ENCODE measurements at regions not wholly inside any gene's neighbourhood (a gene's known extent, or its start where the extent isn't known, plus 50 kb on each side); places are given as distances from the start of the nearest gene placed in this dataset.
"Not testable (repeated sequence)": the region's sequence is repeated elsewhere in the genome, so short reads cannot be mapped to it uniquely, and the experiment has no call there.

- DNase-seq (ENCODE audit: insufficient read length) (no peak), FAIRE-seq (no peak)
- TF ChIP-seq TAF1 (IDR thresholded peaks at IDR 0.05; ENCODE audit: borderline replicate concordance, low read depth, low read length) = no peak
- TF ChIP-seq POLR2A (IDR thresholded peaks at IDR 0.05; ENCODE audit: low read depth, low read length) = no peak
- TF ChIP-seq POLR2AphosphoS5 (IDR thresholded peaks at IDR 0.05; ENCODE audit: low read depth, low read length) = no peak
These were observed 207.8 kb downstream of the GATA3 start for GRCh38 chr10:8262317-8262716.

- DNase-seq (ENCODE audit: insufficient read length) (no peak), FAIRE-seq (no peak)
- TF ChIP-seq POLR2AphosphoS5 (IDR thresholded peaks at IDR 0.05; ENCODE audit: low read depth, low read length) (no peak), TAF1 (IDR thresholded peaks at IDR 0.05; ENCODE audit: borderline replicate concordance, low read depth, low read length) (no peak), POLR2A (IDR thresholded peaks at IDR 0.05; ENCODE audit: low read depth, low read length) (no peak)
These were observed 215.5 kb downstream of the GATA3 start for GRCh38 chr10:8269976-8270375.

- TF ChIP-seq TAF1 (IDR thresholded peaks at IDR 0.05; ENCODE audit: borderline replicate concordance, low read depth, low read length) (no peak), POLR2AphosphoS5 (IDR thresholded peaks at IDR 0.05; ENCODE audit: low read depth, low read length) (no peak), POLR2A (IDR thresholded peaks at IDR 0.05; ENCODE audit: low read depth, low read length) (no peak)
- DNase-seq (ENCODE audit: insufficient read length) (no peak), FAIRE-seq (peak; percentile 5)
These were observed 218.4 kb downstream of the GATA3 start for GRCh38 chr10:8272794-8273425.

GRCh38 chr10:8273749-8274148 is 219.3 kb downstream of the GATA3 start:
- DNase-seq (ENCODE audit: insufficient read length) (no peak), FAIRE-seq (no peak)
- TF ChIP-seq TAF1 (IDR thresholded peaks at IDR 0.05; ENCODE audit: borderline replicate concordance, low read depth, low read length) (no peak), POLR2A (IDR thresholded peaks at IDR 0.05; ENCODE audit: low read depth, low read length) (no peak), POLR2AphosphoS5 (IDR thresholded peaks at IDR 0.05; ENCODE audit: low read depth, low read length) (no peak)

GRCh38 chr10:8275911-8276310 is 221.4 kb downstream of the GATA3 start:
- FAIRE-seq (peak; percentile 30), DNase-seq (ENCODE audit: insufficient read length) (no peak)
- TF ChIP-seq POLR2AphosphoS5 (IDR thresholded peaks at IDR 0.05; ENCODE audit: low read depth, low read length) (no peak), TAF1 (IDR thresholded peaks at IDR 0.05; ENCODE audit: borderline replicate concordance, low read depth, low read length) (no peak), POLR2A (IDR thresholded peaks at IDR 0.05; ENCODE audit: low read depth, low read length) (no peak)

GRCh38 chr10:8278099-8278498 is 223.6 kb downstream of the GATA3 start:
- FAIRE-seq (peak; percentile 83), DNase-seq (ENCODE audit: insufficient read length) (no peak)
- no peak for TF ChIP-seq POLR2A (IDR thresholded peaks at IDR 0.05; ENCODE audit: low read depth, low read length)
- TF ChIP-seq POLR2AphosphoS5 (IDR thresholded peaks at IDR 0.05; ENCODE audit: low read depth, low read length) = no peak
- no peak for TF ChIP-seq TAF1 (IDR thresholded peaks at IDR 0.05; ENCODE audit: borderline replicate concordance, low read depth, low read length)

GRCh38 chr10:8279598-8279997 is 225.1 kb downstream of the GATA3 start:
- DNase-seq (ENCODE audit: insufficient read length) (no peak), FAIRE-seq (no peak)
- no peak for TF ChIP-seq TAF1 (IDR thresholded peaks at IDR 0.05; ENCODE audit: borderline replicate concordance, low read depth, low read length)
- no peak for TF ChIP-seq POLR2AphosphoS5 (IDR thresholded peaks at IDR 0.05; ENCODE audit: low read depth, low read length)
- TF ChIP-seq POLR2A (IDR thresholded peaks at IDR 0.05; ENCODE audit: low read depth, low read length) = no peak

- TF ChIP-seq TAF1 (IDR thresholded peaks at IDR 0.05; ENCODE audit: borderline replicate concordance, low read depth, low read length) = no peak
- TF ChIP-seq POLR2A (IDR thresholded peaks at IDR 0.05; ENCODE audit: low read depth, low read length) = no peak
- TF ChIP-seq POLR2AphosphoS5 (IDR thresholded peaks at IDR 0.05; ENCODE audit: low read depth, low read length) = no peak
- DNase-seq (ENCODE audit: insufficient read length) (no peak), FAIRE-seq (no peak)
These were observed 226.5 kb downstream of the GATA3 start for GRCh38 chr10:8280946-8281345.

GRCh38 chr10:8282340-8282739 is 227.9 kb downstream of the GATA3 start:
- TF ChIP-seq POLR2AphosphoS5 (IDR thresholded peaks at IDR 0.05; ENCODE audit: low read depth, low read length) (no peak), POLR2A (IDR thresholded peaks at IDR 0.05; ENCODE audit: low read depth, low read length) (no peak), TAF1 (IDR thresholded peaks at IDR 0.05; ENCODE audit: borderline replicate concordance, low read depth, low read length) (no peak)
- FAIRE-seq = no peak
- no peak for DNase-seq (ENCODE audit: insufficient read length)

- FAIRE-seq = no peak
- no peak for DNase-seq (ENCODE audit: insufficient read length)
- TF ChIP-seq TAF1 (IDR thresholded peaks at IDR 0.05; ENCODE audit: borderline replicate concordance, low read depth, low read length) (no peak), POLR2A (IDR thresholded peaks at IDR 0.05; ENCODE audit: low read depth, low read length) (no peak), POLR2AphosphoS5 (IDR thresholded peaks at IDR 0.05; ENCODE audit: low read depth, low read length) (no peak)
These were observed 228.8 kb downstream of the GATA3 start for GRCh38 chr10:8283166-8283905.

GRCh38 chr10:8283986-8284385 is 229.5 kb downstream of the GATA3 start:
- DNase-seq (ENCODE audit: insufficient read length) (no peak), FAIRE-seq (no peak)
- TF ChIP-seq TAF1 (IDR thresholded peaks at IDR 0.05; ENCODE audit: borderline replicate concordance, low read depth, low read length) (no peak), POLR2AphosphoS5 (IDR thresholded peaks at IDR 0.05; ENCODE audit: low read depth, low read length) (no peak), POLR2A (IDR thresholded peaks at IDR 0.05; ENCODE audit: low read depth, low read length) (no peak)

- not testable (repeated sequence) for DNase-seq (ENCODE audit: insufficient read length); FAIRE-seq
These were observed 231.5 kb downstream of the GATA3 start for GRCh38 chr10:8285970-8286369.
